ENCODE measurements at regions not wholly inside any gene's neighbourhood (a gene's known extent, or its start where the extent isn't known, plus 50 kb on each side); places are given as distances from the start of the nearest gene placed in this dataset.
"Not testable (repeated sequence)": the region's sequence is repeated elsewhere in the genome, so short reads cannot be mapped to it uniquely, and the experiment has no call there.

- DNase-seq (ENCODE audit: low read depth); H3K4me3 ChIP-seq (ENCODE audit: low read depth, low read length): not testable (repeated sequence)
Observed at GRCh38 chr4:86413426-86413825, 53.6 kb upstream of the MAPK10 start.

GRCh38 chr4:86414686-86415085 lies 54.8 kb upstream of the MAPK10 start:
- no peak for DNase-seq (ENCODE audit: low read depth)
- TF ChIP-seq, protein P1, sequence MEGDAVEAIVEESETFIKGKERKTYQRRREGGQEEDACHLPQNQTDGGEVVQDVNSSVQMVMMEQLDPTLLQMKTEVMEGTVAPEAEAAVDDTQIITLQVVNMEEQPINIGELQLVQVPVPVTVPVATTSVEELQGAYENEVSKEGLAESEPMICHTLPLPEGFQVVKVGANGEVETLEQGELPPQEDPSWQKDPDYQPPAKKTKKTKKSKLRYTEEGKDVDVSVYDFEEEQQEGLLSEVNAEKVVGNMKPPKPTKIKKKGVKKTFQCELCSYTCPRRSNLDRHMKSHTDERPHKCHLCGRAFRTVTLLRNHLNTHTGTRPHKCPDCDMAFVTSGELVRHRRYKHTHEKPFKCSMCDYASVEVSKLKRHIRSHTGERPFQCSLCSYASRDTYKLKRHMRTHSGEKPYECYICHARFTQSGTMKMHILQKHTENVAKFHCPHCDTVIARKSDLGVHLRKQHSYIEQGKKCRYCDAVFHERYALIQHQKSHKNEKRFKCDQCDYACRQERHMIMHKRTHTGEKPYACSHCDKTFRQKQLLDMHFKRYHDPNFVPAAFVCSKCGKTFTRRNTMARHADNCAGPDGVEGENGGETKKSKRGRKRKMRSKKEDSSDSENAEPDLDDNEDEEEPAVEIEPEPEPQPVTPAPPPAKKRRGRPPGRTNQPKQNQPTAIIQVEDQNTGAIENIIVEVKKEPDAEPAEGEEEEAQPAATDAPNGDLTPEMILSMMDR (IDR thresholded peaks at IDR 0.05; ENCODE audit: insufficient read depth, low read depth, low read length, missing control alignments) = no peak
- no peak overlapping the region for H3K4me3 ChIP-seq (ENCODE audit: low read depth, low read length)

DNA sequence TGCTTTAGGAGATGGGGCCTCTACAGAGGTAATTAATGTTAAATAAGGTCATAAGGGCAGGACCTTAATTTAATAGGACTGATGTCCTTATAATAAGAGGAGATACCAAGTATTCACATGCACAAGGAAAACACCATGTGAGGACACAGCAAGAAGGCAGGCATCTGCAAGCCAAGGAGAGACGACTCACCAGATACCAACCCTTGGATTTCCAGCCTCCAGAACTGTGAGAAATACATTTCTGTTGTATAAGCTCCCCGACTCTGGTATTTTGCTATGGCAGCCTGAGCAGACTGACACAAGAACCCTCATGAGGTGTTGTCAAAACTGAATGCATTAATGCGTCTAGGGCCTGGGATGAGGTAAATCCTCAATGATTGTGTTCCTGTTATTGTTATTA lies 56.2 kb upstream of the MAPK10 start:
- DNase-seq (ENCODE audit: low read depth) = no peak
- TF ChIP-seq, protein P1 (IDR thresholded peaks at IDR 0.05; ENCODE audit: insufficient read depth, low read depth, low read length, missing control alignments) = no peak
- no peak overlapping the region for H3K4me3 ChIP-seq (ENCODE audit: low read depth, low read length)

GRCh38 chr4:86421461-86421860 lies 61.6 kb upstream of the MAPK10 start:
- no peak for DNase-seq (ENCODE audit: low read depth)
- TF ChIP-seq, protein P1 (IDR thresholded peaks at IDR 0.05; ENCODE audit: insufficient read depth, low read depth, low read length, missing control alignments) = no peak
- H3K4me3 ChIP-seq (ENCODE audit: low read depth, low read length) = no peak overlapping the region

GRCh38 chr4:86431543-86432116 lies 71.8 kb upstream of the MAPK10 start:
- H3K4me3 ChIP-seq (ENCODE audit: low read depth, low read length) = no peak overlapping the region
- DNase-seq (ENCODE audit: low read depth) = no peak
- TF ChIP-seq, protein P1 (IDR thresholded peaks at IDR 0.05; ENCODE audit: insufficient read depth, low read depth, low read length, missing control alignments) = no peak

- no peak for DNase-seq (ENCODE audit: low read depth)
- TF ChIP-seq, protein P1 (IDR thresholded peaks at IDR 0.05; ENCODE audit: insufficient read depth, low read depth, low read length, missing control alignments) = no peak
- H3K4me3 ChIP-seq (ENCODE audit: low read depth, low read length) = no peak overlapping the region
Observed at GRCh38 chr4:86432559-86433134, 72.8 kb upstream of the MAPK10 start.

DNA sequence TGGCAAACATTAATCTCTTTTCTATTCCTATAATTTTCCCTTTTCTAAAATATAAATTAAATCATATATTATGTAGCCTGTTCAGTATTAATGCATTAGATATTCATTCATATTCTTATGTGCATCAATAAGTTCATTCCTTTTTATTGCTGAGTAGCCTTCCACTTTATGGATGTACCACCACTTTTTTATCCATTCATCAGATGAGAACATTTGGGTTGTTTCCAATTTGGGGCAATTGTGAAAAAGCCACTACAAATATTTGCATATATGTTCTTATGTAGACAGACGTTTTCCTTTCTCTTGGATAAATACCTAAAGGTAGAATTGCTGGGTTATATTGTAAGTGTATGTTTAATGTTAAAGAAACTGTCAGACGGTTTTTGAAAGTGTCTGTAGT lies 79.4 kb upstream of the MAPK10 start:
- TF ChIP-seq, protein P1 (IDR thresholded peaks at IDR 0.05; ENCODE audit: insufficient read depth, low read depth, low read length, missing control alignments) = no peak
- no peak for DNase-seq (ENCODE audit: low read depth)
- no peak overlapping the region for H3K4me3 ChIP-seq (ENCODE audit: low read depth, low read length)

Measured in GM12865 (cell line).